Heart right ventricle (tissue), 16 donors: ENCODE measurements at regions not wholly inside any gene's neighbourhood (a gene's known extent, or its start where the extent isn't known, plus 50 kb on each side); places are given as distances from the start of the nearest gene placed in this dataset.

Experiments
- ATAC-seq, 8 donors: fragments of 200-7000 bp; cut with Tn5 transposase; one replicate each; pipeline ENCODE4 v1.9.1; 2020; ENCODE audit warnings: mild to moderate bottlenecking in 8 of 8, moderate library complexity in 8 of 8, moderate number of reproducible peaks in 1 of 8
- DNase-seq, 2 donors: peaks; one replicate each; pipeline ENCODE4 v3.0.0-alpha.2; 2020
- H3K27ac ChIP-seq, 10 donors: fragments of 200-600 bp; sonication (generic) in 2 of 10; one replicate each; pipeline versions ENCODE4 v1.5.0 to v1.8.0; 2020 to 2022; ENCODE audit warnings: mild to moderate bottlenecking in 3 of 10
- H3K27me3 ChIP-seq, 7 donors: fragments of 200-600 bp; one replicate each; pipeline ENCODE4 v1.8.0; 2021 to 2022; ENCODE audit warnings: mild to moderate bottlenecking in 2 of 7
- H3K36me3 ChIP-seq, 9 donors: fragments of 200-600 bp; sonication (generic) in 1 of 9; one replicate each; pipeline versions ENCODE4 v1.5.0 to v1.8.0; 2020 to 2022; ENCODE audit warnings: mild to moderate bottlenecking in 2 of 9
- H3K4me1 ChIP-seq, 9 donors: fragments of 200-600 bp; sonication (generic) in 1 of 9; one replicate each; pipeline versions ENCODE4 v1.5.0 to v1.8.0; 2020 to 2022; ENCODE audit warnings: mild to moderate bottlenecking in 4 of 9
- H3K4me3 ChIP-seq, 10 donors: fragments of 200-600 bp; sonication (generic) in 2 of 10; one replicate each; pipeline versions ENCODE4 v1.5.0 to v1.8.0; 2020 to 2022; ENCODE audit warnings: mild to moderate bottlenecking in 7 of 10, moderate library complexity in 2 of 10
- H3K9me3 ChIP-seq, 11 donors: fragments of 200-600 bp in 10 of 11; sonication (generic) in 2 of 11; one replicate each; pipeline versions ENCODE4 v1.5.0 to v1.8.0; 2013 to 2022; ENCODE audit warnings: mild to moderate bottlenecking in 2 of 11, control low read depth in 1 of 11, moderate library complexity in 1 of 11
- CTCF ChIP-seq, 9 donors: fragments of 200-600 bp; sonication (generic) in 2 of 9; IDR thresholded peaks; one replicate each; pipeline versions ENCODE4 v1.5.0 to v1.8.0; 2021 to 2022; ENCODE audit warnings: antibody characterized with exemption in 9 of 9, mild to moderate bottlenecking in 5 of 9, moderate library complexity in 1 of 9
- WGBS, 2 donors: extraction: QIAGEN DNeasy Blood & Tissue Kit; methylation state at CpG; one replicate each; pipeline ENCODE4 v1.1.7; 2013; ENCODE audit warnings: inconsistent platforms in 1 of 2; 5-methylcytosine and 5-hydroxymethylcytosine counted together
- intact Hi-C, 10 donors: fragments of 100-400 bp; cut with DNase I; formaldehyde crosslinking; loops; one replicate each; pipeline versions ENCODE4 v1.11.1 to v1.14.2; 2022
- donor health status: Arrhythmogenic right ventricular cardiomyopathy.
- donor health status: ischemic (EF 13 %, LVEDD 7.1; RV severe dilation, severe dysfunction).
- donor health status: healthy with polysubstance abuse.
- donor health status: DM: no; HTN: yes; CAD: no.
- donor health status: DM: no; HTN: no; CAD: no.
- donor health status: ischemic (EF 25% LVEDD 6.9; RV normal size, moderate dysfunction).
- donor health status: ischemic (EF 25% LVEDD 5.7; RV mildly dilated, moderate dysfunction).
- donor health status: healthy.
- donor health status: DM: yes; HTN: yes; CAD: no.
- donor health status: Ischemic cardiomyopathy.
- donor health status: ischemic (EF 35%, LVEDD 5.7; RV mildly dilated, moderate dysfunction).
- donor health status: nonischemic (EF 11% LVEDD 7.7; RV severe dilation, severe dysfunction).
- donor health status: DM: yes; HTN: yes; CAD: no.
- donor health status: PGD.
- donor health status: ischemic (EF 29% LVEDD 5.4; RV normal size, mild dysfunction).
- donor health status: nonischemic (EF 23%, LVEDD 6.1; RV moderate dilation, normal function).

- peaks cover 0 to 42% (median 17%) of the 10 kb centered on the region in 11 donors for H3K9me3 ChIP-seq
- intact Hi-C loops: no loop called here
- DNase-seq (no peak), ATAC-seq (no peak)
- H3K4me1 ChIP-seq: no peaks in the 10 kb centered on the region
- no peaks in the 10 kb centered on the region for H3K36me3 ChIP-seq
- no peaks in the 10 kb centered on the region for H3K27me3 ChIP-seq
- WGBS, 2 donors: 72 to 77% methylated on average over 2 of the region's 2 CpGs
- H3K27ac ChIP-seq: no peak overlapping the region
- TF ChIP-seq CTCF (IDR thresholded peaks at IDR 0.05): no peak
- H3K4me3 ChIP-seq: no peak overlapping the region
These were observed 497.8 kb upstream of the SEMA6A start for GRCh38 chr5:117072439-117072838.

- no peak for TF ChIP-seq CTCF (IDR thresholded peaks at IDR 0.05)
- intact Hi-C loops: no loop called here
- DNase-seq (no peak), ATAC-seq (no peak)
- H3K4me1 ChIP-seq: no peaks in the 10 kb centered on the region
- H3K9me3 ChIP-seq: peaks cover 0 to 21% (median 2%) of the 10 kb centered on the region in 11 donors
- no peaks in the 10 kb centered on the region for H3K27me3 ChIP-seq
- no peak overlapping the region for H3K27ac ChIP-seq
- H3K4me3 ChIP-seq: no peak overlapping the region
- WGBS, 2 donors: 78 to 81% methylated on average over 1 of the region's 1 CpG
- no peaks in the 10 kb centered on the region for H3K36me3 ChIP-seq
These were observed 491.2 kb upstream of the SEMA6A start for GRCh38 chr5:117065800-117066199.

GRCh38 chr5:117065161-117065560, 490.5 kb upstream of the SEMA6A start:
- H3K4me3 ChIP-seq: no peak overlapping the region
- ATAC-seq: no peak

GRCh38 chr5:117060099-117060498, 485.5 kb upstream of the SEMA6A start:
- no peak overlapping the region for H3K27ac ChIP-seq
- no peaks in the 10 kb centered on the region for H3K4me1 ChIP-seq
- H3K4me3 ChIP-seq: no peak overlapping the region
- no peaks in the 10 kb centered on the region for H3K9me3 ChIP-seq
- no peaks in the 10 kb centered on the region for H3K27me3 ChIP-seq
- no peaks in the 10 kb centered on the region for H3K36me3 ChIP-seq
- WGBS, 2 donors: 93 to 97% methylated on average over 1 of the region's 1 CpG
- ATAC-seq (no peak), DNase-seq (no peak)
- TF ChIP-seq CTCF (IDR thresholded peaks at IDR 0.05): no peak
- intact Hi-C loops: no loop called here

More at GRCh38 chr5:117065161-117065560, 490.5 kb upstream of the SEMA6A start:
- intact Hi-C loops: no loop called here
- peaks cover 0 to 15% (median 2%) of the 10 kb centered on the region in 11 donors for H3K9me3 ChIP-seq
- H3K36me3 ChIP-seq: no peaks in the 10 kb centered on the region
- WGBS, 2 donors: 90 to 96% methylated on average over 1 of the region's 1 CpG
- no peak for DNase-seq
- TF ChIP-seq CTCF (IDR thresholded peaks at IDR 0.05): no peak
- H3K27ac ChIP-seq: no peak overlapping the region
- no peaks in the 10 kb centered on the region for H3K4me1 ChIP-seq
- no peaks in the 10 kb centered on the region for H3K27me3 ChIP-seq

GRCh38 chr5:117058740-117059139, 484.1 kb upstream of the SEMA6A start:
- Histone ChIP-seq H3K27me3 (no peaks in the 10 kb centered on the region), H3K27ac (no peak overlapping the region), H3K9me3 (no peaks in the 10 kb centered on the region), H3K4me1 (no peaks in the 10 kb centered on the region), H3K4me3 (no peak overlapping the region), H3K36me3 (no peaks in the 10 kb centered on the region)
- ATAC-seq: no peak
- no peak for DNase-seq
- TF ChIP-seq CTCF (IDR thresholded peaks at IDR 0.05): no peak
- intact Hi-C loops: no loop called here
